ENCODE measurements at regions not wholly inside any gene's neighbourhood (a gene's known extent, or its start where the extent isn't known, plus 50 kb on each side); places are given as distances from the start of the nearest gene placed in this dataset.
"Not testable (repeated sequence)": the region's sequence is repeated elsewhere in the genome, so short reads cannot be mapped to it uniquely, and the experiment has no call there.

DNA sequence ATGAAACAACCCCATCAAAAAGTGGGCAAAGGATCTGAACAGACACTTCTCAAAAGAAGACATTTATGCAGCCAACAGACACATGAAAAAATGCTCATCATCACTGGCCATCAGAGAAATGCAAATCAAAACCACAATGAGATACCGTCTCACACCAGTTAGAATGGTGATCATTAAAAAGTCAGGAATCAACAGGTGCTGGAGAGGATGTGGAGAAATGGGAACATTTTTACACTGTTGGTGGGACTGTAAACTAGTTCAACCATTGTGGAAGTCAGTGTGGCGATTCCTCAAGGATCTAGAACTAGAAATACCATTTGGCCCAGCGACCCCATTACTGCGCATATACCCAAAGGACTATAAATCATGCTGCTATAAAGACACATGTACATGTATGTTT is 179.1 kb downstream of the LRRC70 start:
- DNase-seq = not testable (repeated sequence)

DNA sequence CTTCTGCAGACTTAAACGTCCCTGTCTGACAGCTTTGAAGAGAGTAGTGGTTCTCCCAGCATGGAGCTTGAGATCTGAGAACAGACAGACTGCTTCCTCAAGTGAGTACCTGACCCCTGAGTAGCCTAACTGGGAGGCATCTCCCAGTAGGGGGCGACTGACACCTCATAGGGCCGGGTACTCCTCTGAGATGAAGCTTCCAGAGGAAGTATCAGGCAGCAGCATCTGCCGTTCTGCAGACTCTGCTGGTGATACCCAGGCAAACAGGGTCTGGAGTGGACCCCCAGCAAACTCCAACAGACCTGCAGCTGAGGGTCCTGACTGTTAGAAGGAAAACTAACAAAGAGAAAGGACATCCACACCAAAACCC is 174.4 kb downstream of the LRRC70 start:
- not testable (repeated sequence) for DNase-seq

DNA sequence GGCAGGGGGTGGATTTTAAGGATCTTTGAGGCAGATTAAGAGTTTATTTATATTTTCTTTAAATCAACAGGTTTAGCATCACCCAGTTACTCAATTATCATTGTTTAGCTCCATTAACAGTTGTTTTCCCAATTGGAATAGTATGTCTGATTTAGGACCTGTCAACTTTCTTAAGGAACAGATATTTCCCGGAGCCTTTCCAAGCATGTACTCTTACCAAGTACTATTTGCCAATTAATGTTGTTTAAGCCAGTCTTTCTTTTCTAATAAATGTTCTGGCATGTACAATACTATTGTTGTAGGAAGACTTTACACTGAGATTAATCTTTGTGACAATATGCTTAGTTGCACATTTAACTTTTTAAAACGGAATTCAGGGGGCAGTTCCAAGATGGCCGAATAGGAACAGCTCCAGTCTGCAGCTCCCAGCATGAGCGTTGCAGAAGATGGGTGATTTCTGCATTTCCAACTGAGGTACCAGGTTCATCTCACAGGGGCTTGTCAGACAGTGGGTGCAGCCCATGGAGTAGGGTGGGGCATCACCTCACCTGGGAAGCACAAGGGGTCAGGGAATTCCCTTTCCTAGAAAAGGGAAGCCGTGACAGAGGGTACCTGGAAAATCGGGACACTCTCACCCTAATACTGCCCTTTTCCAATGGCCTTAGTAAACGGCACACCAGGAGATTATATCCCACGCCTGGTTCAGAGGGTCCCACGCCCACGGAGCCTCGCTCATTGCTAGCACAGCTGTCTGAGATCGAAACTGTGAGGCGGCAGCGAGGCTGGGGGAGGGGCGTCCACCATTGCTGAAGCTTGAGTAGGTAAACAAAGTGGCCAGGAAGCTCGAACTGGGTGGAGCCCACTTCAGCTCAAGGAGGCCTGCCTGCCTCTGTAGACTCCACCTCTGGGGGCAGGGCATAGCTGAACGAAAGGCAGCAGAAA is 173.7 kb downstream of the LRRC70 start:
- not testable (repeated sequence) for DNase-seq

DNA sequence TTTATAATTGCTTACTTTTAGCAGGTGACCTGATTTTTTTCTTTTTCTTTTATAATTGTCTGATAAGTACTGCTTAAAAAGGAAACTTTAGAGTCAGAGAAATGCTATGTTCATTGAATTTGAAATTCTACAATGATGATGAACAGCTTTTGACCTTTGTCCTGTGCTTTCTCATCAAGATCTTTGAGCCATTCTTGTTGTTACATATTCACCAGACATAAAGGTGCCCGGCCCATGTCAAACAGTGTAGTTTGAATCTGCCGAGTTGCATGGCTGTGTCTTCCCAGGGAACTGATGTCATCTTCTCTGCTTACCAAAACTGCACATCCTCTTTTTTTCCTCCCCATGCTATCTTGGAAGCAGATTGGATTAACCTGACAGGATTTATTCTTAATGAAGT is 163.6 kb downstream of the LRRC70 start:
- DNase-seq = no peak

DNA sequence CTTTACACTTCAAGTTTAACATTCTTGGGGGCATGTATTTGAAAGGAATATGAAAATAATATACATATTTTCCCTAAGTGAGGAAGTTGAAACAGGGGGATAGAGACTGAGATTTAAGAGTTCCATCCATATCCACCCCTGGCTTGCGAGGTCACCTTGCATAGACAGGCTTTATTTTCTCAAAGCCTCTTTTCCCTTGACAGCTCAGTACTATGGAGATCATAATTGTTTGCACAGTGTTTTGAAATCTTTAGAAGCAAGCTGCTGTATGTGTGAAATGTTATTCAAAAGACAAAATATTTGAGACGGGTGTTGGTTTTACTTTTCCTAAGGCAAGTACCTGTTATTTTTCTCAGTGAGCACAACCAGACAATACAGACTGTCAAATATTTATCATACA is 163.1 kb downstream of the LRRC70 start:
- DNase-seq = no peak

DNA sequence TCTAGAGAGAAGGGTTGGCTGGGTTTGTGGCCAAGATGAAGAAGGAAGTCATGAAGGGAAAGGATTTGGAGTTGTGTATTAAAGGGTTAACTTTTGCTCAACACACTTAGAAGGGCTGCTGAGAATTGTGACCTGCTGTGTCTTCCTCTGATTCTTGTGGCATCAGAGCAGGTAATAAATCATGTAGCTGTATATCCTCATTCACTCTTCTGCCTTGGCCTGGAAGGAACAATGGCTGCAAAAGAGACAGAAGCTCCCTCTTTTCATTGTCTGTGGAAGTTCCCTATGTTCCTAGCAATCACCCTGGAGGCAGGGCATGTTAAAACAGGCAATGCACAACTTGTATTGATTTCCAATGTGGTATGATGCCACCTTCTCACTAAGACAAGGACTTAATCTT is 159.1 kb downstream of the LRRC70 start:
- DNase-seq = no peak

DNA sequence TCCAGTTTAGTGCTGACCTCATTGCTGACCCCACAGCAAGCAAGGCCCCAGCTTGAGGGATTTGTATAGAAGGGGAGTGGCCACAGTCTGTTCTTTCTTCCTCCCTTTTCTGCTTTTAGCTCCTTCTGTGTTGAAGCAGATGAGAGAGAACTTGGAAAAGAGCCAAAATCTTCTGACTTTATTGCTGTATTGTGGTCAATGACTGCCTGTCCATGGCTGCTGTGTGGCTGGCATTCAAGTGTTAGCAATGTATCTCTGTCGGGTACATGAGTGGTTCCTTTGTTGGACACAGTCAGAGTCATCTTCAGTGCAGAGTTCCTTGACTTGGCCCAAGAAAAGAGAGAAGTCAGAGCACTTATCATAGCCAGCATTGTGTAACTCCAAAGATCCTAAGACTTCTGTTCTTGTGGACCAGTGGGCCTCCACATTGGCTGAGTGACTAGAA is 154.1 kb downstream of the LRRC70 start:
- no peak for DNase-seq

DNA sequence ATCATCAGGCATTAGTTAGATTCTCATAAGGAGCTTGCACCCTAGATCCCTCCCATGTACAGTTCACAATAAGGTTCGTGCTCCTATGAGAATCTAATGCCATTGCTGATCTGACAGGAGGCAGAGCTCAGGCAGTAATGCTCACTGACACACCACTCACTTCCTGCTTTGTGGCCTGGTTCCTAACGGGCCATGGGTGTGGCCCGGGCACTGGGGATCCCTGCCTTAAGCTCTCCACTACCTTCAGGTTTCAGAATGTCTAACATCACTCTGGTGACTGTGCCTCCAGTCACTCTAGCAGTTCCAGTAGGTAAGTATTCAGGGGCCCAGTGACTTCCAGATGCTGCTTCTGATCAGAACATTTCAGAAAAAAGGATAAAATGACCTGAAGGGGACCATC is 152.4 kb downstream of the LRRC70 start:
- no peak for DNase-seq

DNA sequence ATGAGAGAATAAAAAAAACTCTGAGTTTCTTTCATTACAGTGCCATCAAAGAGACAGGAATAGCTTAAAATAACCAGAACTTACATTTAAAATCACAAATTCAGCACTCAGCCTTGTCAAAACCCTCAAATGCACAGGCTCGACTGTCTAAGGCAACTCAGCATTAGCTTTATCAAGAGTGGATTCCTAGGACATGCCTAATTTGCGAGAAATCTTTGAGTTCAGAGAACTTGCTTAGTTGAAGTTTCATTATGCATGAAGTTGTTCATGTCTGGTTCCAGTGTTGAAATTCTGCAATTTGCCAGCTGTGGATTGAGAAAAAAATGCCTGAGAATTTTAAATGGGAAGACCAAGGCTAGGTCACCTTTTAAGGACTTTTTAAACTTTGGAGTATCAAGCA is 151.1 kb downstream of the LRRC70 start:
- no peak for DNase-seq

DNA sequence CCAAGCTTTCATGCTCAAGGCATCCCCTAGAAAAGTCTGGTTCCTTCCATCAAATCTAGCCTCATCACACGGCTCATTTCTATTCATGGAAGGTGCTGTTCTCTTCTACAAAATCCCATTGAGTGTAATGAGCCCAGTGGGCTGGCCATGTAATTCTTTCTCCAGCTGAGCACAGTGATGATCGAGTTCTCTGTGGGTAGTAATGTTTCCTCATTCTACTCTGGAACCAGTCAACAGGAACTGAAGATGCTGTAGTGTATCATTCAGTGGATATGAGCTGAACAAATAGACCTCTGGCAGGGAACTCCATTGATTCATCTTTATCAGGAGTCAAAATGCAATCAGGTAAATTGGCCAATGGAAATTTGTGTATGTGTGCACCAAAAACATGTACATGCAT is 149.2 kb downstream of the LRRC70 start:
- no peak for DNase-seq

DNA sequence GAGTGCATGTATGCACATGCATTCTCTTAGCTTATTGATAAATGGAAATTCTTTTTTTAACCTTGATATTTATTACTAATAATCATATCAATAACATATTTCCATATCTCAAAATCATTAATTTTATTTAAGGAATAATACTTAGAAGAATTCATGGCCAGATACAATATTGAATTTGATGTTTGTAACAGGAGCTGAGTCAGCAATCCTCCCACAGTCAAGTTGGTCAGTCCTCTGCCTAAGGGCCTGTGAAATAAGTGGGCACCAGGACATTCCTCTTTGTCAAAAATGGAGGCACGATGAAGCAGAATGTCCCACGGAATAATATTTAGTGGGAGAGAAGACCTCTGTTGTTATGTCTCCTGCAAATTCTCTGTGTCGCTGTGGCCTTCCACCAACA is 148.6 kb downstream of the LRRC70 start:
- no peak for DNase-seq

DNA sequence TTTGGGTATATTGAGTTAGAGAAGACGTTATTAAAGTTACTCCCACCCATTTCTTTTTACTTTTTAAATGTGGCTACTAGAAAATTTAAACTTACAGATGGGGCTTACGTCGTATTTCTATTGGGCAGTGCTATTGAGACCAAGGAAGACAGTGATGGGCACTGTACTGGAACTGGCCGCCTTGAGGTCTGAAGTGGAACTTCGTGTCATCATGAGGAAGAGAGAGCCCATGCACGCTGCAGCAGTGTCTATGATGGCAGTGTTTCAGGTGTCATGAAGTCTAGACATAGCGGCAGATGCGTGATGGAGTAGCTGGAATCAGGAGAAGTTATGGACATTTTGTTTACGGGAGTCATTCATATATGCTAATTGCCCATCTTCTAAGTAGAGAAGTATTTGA is 143.7 kb downstream of the LRRC70 start:
- no peak for DNase-seq

DNA sequence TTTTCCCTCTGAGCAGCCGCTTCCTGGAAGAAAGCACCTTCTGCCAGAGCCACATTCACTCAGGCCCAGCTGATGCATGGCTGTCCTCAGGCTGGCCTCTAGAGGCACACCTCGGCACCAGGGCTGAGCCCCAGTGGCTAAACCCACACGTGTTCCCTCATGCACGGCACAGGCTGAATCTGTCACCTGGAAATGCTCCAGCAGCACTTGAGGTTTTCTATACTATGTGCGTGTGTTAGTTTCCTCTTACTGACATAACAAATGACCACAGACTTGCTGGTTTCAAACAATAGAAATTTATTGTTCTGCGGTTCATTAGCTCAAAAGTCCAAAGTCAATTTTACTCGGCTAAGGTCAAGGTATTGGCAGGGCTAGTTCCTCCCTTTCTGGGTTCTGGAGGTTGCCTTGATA is 141.4 kb downstream of the LRRC70 start:
- no peak for DNase-seq

DNA sequence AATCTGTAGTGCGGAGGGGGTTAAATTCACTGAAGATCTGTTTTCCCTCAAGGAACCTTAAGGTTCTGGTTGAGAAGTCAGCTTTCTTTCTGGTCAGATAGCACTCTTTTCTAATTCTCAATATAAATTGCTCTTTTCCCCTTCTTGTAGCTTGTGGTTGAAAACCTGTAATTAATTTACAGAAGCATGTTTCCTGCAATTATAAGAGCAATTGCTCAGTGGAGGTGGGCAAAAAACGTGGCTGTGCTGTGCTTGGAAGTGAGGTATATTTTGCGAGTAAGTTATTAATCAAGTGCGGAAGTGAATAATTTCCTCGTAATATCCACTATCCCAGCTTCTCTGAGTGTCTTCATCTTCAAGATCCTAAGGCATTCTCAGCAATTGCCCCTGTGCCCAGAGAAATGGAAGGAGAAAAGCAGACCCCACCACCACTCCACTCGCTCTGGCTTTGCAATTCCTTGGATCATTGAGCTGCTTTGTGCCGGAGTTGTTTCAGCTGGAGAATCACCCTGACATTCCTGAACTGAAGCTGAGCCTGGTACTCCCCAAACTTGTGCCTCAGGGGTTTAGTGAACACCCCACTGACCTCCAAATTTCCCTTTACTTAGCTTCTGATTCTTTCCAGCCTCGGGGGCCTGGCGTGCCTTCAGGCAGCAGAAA is 140.6 kb downstream of the LRRC70 start:
- no peak for DNase-seq

DNA sequence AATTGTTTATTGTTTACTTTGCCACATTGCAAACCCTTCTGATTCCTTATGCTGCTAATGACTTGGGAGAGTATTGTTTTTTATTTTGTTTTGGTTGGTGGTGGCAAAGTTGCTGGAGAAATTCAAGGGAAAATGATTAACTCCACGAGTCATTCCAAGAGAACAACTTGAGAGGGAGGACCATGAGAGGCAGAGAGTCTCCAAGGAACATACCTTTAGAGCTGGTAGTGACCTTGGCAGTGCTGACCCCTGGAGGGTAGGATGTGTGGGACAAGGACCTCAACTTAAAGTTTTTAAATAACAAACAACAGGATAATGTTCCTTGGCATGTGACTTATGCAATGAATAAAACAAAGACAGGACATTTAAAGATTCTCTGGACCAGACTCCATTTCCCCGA is 139.7 kb downstream of the LRRC70 start:
- no peak for DNase-seq

DNA sequence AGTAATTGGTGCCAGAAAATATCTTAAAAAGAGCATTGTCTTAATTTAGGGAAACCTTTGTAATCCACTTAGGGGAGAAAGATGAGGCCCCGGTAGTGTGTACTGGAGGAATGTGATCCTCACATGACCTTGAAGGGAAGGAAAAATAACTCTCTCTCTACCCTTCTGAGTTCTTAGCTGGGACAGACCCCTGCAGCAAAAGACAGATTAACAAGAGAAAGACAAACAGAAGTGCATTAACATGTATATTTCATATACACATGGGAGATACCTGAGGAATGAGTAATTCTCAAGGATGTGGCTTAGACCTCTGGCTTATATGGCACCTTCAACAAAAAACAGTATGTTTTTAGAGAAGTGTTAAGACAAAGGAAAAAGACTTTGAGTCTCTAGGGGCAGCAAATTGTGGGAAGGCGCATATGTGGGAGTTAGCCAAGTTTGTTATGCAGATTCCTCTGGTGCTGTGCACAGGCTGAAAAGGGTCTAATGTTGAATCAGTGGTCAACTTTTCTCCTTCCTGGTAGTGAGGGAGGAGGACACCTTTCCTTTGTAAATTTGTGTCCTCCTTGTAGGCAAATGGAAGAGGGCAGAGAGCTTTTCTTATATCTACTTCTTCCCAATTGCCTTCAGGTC is 138.8 kb downstream of the LRRC70 start:
- no peak for DNase-seq

DNA sequence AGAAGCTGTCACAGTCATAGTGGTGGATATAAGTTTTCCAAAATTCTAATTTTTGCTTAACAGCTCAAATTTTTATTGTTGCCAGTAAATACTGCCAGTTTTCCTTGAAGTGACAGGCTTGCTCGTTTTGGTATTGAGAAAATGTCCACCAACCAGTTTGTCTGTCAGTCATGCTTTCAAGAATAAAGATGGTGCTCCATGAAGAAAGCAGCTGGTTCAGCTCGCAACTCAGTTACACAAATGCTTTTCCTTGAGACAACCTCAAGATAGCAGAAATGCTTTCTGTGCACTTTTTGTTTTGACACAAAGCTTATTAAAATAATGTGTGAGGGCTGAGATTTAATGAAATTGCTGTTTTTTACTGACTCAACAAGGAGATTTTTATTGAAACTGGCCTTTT is 135.7 kb downstream of the LRRC70 start:
- DNase-seq = no peak

DNA sequence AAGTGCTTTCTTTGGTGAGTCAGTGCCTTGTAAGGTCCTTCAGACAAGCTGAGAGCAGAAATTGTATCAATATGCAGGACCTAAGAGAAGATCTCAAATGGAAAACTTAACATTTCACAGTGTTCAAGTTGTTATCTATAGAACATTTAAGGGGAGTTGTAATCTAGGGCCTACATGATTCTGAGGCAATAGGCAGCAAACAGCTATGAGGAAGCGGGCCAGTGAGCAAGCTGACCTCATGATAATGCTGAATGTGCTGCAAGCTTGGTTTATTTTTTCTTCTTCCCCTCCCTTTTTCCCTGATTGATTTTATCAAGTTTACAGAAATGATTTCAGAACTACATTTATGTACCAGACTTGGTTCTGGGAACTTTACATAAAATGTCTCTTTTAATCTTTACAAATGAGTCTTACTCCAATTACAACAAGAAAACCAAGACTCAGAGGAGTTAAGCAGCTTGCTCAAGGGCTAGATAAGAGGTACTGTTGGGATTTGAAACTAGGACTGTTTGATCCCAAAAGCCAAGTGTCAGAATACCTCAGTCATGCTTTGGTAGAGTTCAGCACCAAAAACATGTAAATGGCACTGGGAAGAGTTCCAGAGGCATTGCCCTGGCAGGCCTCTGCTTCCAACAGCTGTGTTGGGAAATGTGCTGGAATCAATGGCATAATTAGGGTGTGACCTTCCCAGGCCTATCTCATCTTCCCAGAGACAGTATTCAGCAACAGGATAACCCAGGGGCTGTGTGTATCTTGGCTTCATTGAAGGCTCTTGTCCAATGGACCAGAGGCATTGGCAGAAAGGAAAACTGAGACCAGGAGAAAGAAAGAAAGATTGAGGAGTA is 130.1 kb downstream of the LRRC70 start:
- no peak for DNase-seq

DNA sequence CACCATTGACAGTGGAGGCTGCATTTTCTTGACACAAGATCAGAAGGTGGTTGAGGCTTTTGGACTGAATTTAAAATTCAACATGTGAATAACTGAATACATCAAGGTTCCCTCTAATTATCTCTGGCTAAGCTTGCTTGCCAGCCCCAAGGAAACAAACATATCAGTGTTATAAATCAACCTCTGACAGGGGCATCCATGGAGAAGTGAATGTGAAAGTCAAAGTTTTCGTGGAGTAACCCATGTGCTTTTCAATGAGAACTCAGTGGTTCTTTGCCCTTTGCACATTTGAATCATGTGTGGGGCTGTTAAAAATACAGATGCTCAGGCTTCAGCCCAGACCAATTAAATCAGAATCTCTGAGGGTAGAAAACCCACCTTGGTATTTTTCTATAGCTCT is 128.9 kb downstream of the LRRC70 start:
- DNase-seq = no peak

DNA sequence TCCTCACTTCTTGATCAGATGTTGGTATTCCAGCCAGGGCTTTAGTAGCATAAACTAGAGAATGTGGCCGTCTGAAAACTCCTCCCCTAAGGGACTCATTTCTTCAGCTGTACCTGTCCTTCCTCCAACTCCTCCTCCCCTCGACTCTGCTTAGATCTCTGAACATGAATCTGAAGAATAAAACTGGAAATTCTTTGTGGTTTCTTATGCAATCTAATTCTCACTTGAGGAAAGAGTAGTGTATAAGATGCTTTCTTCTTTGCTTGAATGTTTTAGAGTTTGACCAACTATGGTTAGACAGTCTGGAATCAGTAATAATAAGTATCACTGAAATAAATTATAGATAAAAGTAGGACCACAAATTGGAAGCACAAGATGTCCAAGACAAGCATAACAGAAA is 128.5 kb downstream of the LRRC70 start:
- no peak for DNase-seq

DNA sequence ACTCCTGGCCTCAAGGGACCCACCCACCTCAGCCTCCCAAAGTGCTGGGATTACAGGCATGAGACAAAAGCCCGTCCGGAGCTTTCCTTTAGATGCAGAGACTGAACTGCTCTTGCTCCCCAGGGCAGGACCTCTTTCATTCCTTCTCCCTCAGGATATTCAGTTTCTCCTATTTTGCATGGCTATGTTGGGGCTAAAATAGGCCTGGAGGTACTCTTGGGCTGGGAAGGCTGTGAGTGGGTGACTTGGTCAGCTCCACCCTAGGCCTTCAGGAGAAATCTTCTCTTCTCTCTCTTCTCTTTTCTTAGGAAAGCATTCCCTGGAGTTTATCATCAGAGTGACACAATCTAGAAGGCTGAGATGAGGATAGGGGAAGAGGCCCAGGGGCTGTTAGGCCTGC is 126.4 kb downstream of the LRRC70 start:
- DNase-seq = no peak

DNA sequence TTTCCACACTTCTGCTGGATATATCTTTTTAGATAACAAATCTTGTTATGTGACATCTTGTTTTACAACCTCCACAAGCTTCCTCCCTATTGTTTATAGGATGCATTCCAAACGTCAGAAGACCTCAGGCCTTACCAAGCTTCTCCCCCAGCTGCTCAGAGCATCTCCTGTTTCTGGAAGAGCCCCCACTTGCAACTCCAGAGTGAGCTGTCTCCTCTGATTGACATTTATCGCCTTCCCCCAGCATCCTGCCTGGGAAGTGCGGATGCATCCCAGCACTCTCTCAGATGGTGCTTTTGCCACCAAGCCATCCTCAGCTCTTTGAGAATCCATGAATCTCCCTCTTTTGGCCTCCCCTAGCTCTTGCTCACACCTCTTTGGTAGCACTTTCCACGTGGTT is 123.5 kb downstream of the LRRC70 start:
- no peak for DNase-seq

DNA sequence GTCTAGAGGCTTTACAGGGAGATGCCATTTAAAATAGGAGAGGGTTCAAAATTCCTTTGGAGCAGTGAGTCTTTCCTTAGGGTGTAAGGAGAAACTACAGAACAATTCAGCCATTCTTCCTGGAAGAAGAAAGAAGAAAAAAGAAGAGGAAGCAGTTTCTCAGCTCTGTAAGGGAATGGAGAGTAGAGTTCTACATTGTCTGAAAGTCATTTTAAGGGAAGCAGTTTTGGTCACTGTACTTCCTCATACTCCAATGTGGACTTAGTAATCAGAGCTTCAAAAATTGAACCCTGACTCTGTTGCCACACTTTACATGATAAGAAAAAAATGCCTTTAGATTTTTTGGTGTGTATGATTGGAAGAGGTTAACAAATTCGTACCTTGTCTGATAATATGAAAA is 122.4 kb downstream of the LRRC70 start:
- DNase-seq = no peak
